Large intestine (tissue), 3 donors: ENCODE measurements at regions not wholly inside any gene's neighbourhood (a gene's known extent, or its start where the extent isn't known, plus 50 kb on each side); places are given as distances from the start of the nearest gene placed in this dataset.
"Not testable (repeated sequence)": the region's sequence is repeated elsewhere in the genome, so short reads cannot be mapped to it uniquely, and the experiment has no call there.

Experiments
- DNase-seq, 2 donors: peaks; one replicate each; pipeline versions ENCODE4 v3.0.0 to v3.0.0-alpha.2; 2013
- H3K27ac ChIP-seq: one replicate; pipeline ENCODE4 v1.5.1; 2013; ENCODE audit warnings: low read length
- H3K27me3 ChIP-seq: 2 replicates; pipeline ENCODE4 v1.6.1; 2013; ENCODE audit warnings: low read length; ENCODE audit not compliant: control insufficient read depth, insufficient read depth
- H3K36me3 ChIP-seq: 2 replicates; pipeline ENCODE4 v1.6.1; 2013; ENCODE audit warnings: low read length; ENCODE audit not compliant: control insufficient read depth, insufficient read depth
- H3K4me1 ChIP-seq: one replicate; pipeline ENCODE4 v1.6.1; 2013; ENCODE audit warnings: low read length; ENCODE audit not compliant: control insufficient read depth, insufficient read depth
- H3K4me3 ChIP-seq: one replicate; pipeline ENCODE4 v1.5.1; 2013; ENCODE audit warnings: low read length
- H3K9me3 ChIP-seq: one replicate; pipeline ENCODE4 v1.6.1; 2013; ENCODE audit warnings: mild to moderate bottlenecking, low read depth, low read length, moderate library complexity; ENCODE audit not compliant: control insufficient read depth
- WGBS: methylation state at CpG from one replicate; pipeline ENCODE4 v1.1.5; 2013; ENCODE audit warnings: low lambda C conversion rate; ENCODE audit not compliant: insufficient coverage; 5-methylcytosine and 5-hydroxymethylcytosine counted together

- 20% methylated on average over 1 of the region's 3 CpGs for WGBS
- H3K9me3 ChIP-seq, result no peaks in the 10 kb centered on the region
- H3K4me1 ChIP-seq, result no peaks in the 10 kb centered on the region
Measured at GRCh38 chr3:69647511-69648110, 91.7 kb upstream of the MITF start.

GRCh38 chr3:69647081-69647480, 92.2 kb upstream of the MITF start:
- 100% methylated on average over 3 of the region's 3 CpGs for WGBS
- no peaks in the 10 kb centered on the region for H3K36me3 ChIP-seq
- no peak overlapping the region for H3K27ac ChIP-seq
- no peaks in the 10 kb centered on the region for H3K4me1 ChIP-seq
- H3K4me3 ChIP-seq, result no peak overlapping the region
- no peaks in the 10 kb centered on the region for H3K9me3 ChIP-seq
- H3K27me3 ChIP-seq, result no peaks in the 10 kb centered on the region
- no peak for DNase-seq

More at GRCh38 chr3:69647511-69648110, 91.7 kb upstream of the MITF start:
- no peak for DNase-seq
- Histone ChIP-seq H3K36me3 (no peaks in the 10 kb centered on the region), H3K27ac (no peak overlapping the region), H3K4me3 (no peak overlapping the region), H3K27me3 (no peaks in the 10 kb centered on the region)

GRCh38 chr3:69646287-69647067, 92.8 kb upstream of the MITF start:
- no peak for DNase-seq
- WGBS, result 40% methylated on average over 1 of the region's 14 CpGs
- H3K27me3 ChIP-seq, result no peaks in the 10 kb centered on the region
- H3K9me3 ChIP-seq, result no peaks in the 10 kb centered on the region
- H3K36me3 ChIP-seq, result no peaks in the 10 kb centered on the region
- no peak overlapping the region for H3K27ac ChIP-seq
- H3K4me1 ChIP-seq, result no peaks in the 10 kb centered on the region
- no peak overlapping the region for H3K4me3 ChIP-seq

DNA sequence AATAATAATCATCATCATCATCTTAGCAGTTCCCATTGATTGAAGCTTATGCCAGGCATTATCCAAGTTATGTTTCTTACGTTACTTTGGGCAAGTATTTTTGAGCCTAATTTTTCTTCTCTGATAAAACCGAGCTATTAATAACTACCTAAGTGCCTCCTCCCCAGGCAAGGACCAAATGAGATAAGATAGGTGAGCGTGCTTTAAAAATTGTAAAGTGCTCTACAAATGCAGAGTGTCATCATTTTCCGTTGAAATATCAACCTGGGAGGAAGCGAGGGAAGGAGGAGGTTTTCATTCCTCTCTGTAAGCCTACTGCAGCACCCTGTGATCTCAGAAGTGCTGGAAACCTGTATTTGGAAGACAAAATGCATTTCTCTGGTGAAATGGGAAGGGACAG, 96.7 kb upstream of the MITF start:
- H3K4me1 ChIP-seq, result no peaks in the 10 kb centered on the region
- no peaks in the 10 kb centered on the region for H3K9me3 ChIP-seq
- no peak overlapping the region for H3K27ac ChIP-seq
- no peaks in the 10 kb centered on the region for H3K27me3 ChIP-seq
- no peaks in the 10 kb centered on the region for H3K36me3 ChIP-seq
- no peak for DNase-seq
- whole genome bisulfite sequencing, result 100% methylated on average over 1 of the region's 5 CpGs
- no peak overlapping the region for H3K4me3 ChIP-seq

- WGBS, result no CpG with 5 or more reads among the region's 1 CpG
- H3K9me3 ChIP-seq, result no peaks in the 10 kb centered on the region
- H3K4me1 ChIP-seq, result no peaks in the 10 kb centered on the region
- DNase-seq, result no peak
- H3K36me3 ChIP-seq, result no peaks in the 10 kb centered on the region
- no peak overlapping the region for H3K27ac ChIP-seq
- no peak overlapping the region for H3K4me3 ChIP-seq
- no peaks in the 10 kb centered on the region for H3K27me3 ChIP-seq
Measured at GRCh38 chr3:69639851-69640250, 99.4 kb upstream of the MITF start.

DNA sequence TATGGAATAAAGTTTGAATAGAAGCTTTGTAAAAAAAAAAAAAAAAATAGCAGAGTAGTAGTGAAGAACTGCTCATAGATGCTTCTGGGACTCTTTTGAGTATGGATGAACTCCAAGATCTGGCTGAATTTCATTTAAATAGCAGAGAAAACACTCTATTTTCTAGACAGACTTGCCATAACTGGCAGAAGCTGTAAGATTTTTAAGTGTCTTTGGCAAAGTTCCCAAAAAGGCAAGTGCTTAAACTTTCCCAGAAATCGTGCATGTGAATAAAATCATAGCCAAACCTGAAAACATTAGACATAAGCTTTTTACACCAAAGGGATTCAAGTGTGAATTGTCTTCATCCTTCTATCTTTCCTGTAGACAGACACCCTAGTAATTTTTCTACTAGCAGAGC, 110.3 kb upstream of the MITF start:
- peak in 1 of 2 donors; percentile 3 for DNase-seq
- Histone ChIP-seq H3K9me3 (no peaks in the 10 kb centered on the region), H3K4me1 (no peaks in the 10 kb centered on the region), H3K36me3 (no peaks in the 10 kb centered on the region), H3K27ac (no peak overlapping the region), H3K27me3 (no peaks in the 10 kb centered on the region), H3K4me3 (no peak overlapping the region)
- no CpG with 5 or more reads among the region's 1 CpG for WGBS

DNA sequence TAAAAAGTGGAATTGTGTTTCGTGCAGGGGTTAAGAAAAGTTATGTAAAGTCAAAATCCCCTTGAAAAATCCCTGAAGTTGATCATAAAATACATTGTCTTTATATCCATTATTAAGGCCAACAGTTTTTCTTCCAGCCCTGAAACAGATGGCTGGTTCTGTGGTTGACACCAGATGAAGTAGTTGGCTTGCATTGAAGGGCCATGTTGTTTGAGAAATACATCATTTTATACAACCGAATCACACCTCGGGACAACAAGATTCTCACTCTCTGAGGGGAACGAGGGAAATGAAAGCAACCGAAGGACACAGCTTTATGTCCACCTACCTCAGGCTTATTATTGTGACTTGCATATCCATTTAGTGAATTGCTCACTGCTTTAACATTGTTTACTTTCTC, 126.0 kb upstream of the MITF start:
- 93% methylated on average over 2 of the region's 5 CpGs for WGBS

GRCh38 chr3:69612791-69613190, 126.5 kb upstream of the MITF start:
- Histone ChIP-seq H3K9me3 (no peaks in the 10 kb centered on the region), H3K36me3 (no peaks in the 10 kb centered on the region), H3K27me3 (no peaks in the 10 kb centered on the region), H3K4me3 (no peak overlapping the region), H3K27ac (no peak overlapping the region), H3K4me1 (no peaks in the 10 kb centered on the region)
- DNase-seq, result no peak
- WGBS, result 89% methylated on average over 1 of the region's 2 CpGs

More for the DNA sequence above, 126.0 kb upstream of the MITF start:
- no peak overlapping the region for H3K4me3 ChIP-seq
- no peaks in the 10 kb centered on the region for H3K9me3 ChIP-seq
- DNase-seq, result no peak
- H3K4me1 ChIP-seq, result no peaks in the 10 kb centered on the region
- no peaks in the 10 kb centered on the region for H3K36me3 ChIP-seq
- no peak overlapping the region for H3K27ac ChIP-seq
- H3K27me3 ChIP-seq, result no peaks in the 10 kb centered on the region

GRCh38 chr3:69609566-69609965, 129.7 kb upstream of the MITF start:
- H3K9me3 ChIP-seq, H3K36me3 ChIP-seq, H3K27me3 ChIP-seq, H3K27ac ChIP-seq, H3K4me3 ChIP-seq, H3K4me1 ChIP-seq, DNase-seq: not testable (repeated sequence)
- 100% methylated on average over 1 of the region's 1 CpG for WGBS

- no peaks in the 10 kb centered on the region for H3K36me3 ChIP-seq
- H3K27ac ChIP-seq, result no peak overlapping the region
- WGBS, result no CpG with 5 or more reads among the region's 4 CpGs
- no peaks in the 10 kb centered on the region for H3K4me1 ChIP-seq
- H3K9me3 ChIP-seq, result no peaks in the 10 kb centered on the region
- H3K4me3 ChIP-seq, result no peak overlapping the region
- H3K27me3 ChIP-seq, result no peaks in the 10 kb centered on the region
- DNase-seq, result no peak
Measured at GRCh38 chr3:69607466-69608305, 131.6 kb upstream of the MITF start.
